Suppressor macrophage treated with lipopolysaccharide for 4 hours (primary cell): ENCODE measurements at regions not wholly inside any gene's neighbourhood (a gene's known extent, or its start where the extent isn't known, plus 50 kb on each side); places are given as distances from the start of the nearest gene placed in this dataset.

ENCODE experiments used
- DNase-seq: peaks from one replicate; pipeline ENCODE4 v3.0.0-alpha.2; 2020

DNA sequence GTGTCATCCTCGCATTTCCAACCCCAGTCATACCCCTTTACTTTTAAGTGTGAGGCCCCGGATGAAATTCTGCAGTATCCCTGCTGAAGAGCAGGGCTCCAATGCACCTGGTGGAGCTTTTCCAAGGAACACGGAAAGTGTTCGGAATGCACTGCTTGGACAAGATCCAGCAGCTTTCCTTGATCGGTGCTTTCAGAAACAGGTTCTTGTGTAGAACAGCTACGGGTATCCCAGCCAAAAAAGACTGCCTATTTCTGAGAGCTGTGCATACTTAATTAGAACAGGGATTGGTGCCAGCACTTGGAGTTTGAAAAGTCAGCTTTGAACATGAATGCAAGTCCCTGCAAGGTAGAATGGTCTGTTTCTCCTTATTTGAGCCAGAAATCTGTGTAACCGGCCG lies 87.2 kb upstream of the C1QTNF9B start:
- DNase-seq = no peak

DNA sequence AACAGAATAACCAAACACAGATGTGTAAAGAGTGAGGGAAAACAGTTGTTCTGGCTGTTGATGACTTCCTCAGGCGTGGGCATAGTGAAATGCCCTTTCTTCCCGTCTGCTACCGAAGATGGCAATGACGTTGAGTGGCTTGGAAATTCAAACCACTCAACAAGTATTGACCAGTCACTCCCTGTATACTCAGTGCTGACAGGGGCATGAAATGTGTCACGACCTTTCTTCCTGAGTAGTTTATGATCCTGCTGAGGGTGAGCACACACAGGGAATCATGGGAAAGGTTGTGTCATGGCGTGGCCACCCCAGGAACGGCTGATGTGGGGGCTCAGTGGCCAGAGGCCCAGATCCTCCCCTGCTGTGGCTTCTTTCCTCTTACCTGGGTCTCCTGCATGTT lies 87.8 kb upstream of the C1QTNF9B start:
- DNase-seq = no peak

DNA sequence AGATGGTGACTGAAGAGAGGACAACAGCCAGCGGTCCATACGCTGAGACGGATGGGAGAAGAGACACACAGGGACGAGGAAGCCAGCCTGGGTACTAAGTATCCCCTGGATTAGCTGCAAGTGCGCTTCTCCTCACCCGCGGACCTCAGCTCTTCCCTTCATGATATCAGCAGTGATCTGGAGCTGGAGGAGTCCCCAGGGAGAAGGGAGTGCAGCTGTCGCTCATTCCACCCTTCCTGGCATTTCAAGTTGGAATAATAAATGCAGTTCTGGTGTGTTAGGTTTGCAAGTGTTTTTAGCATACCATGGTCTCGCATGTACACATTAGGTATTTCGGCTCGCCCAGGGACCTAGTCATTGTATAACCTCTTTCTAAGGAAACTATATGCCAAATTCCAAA lies 88.5 kb upstream of the C1QTNF9B start:
- DNase-seq = no peak

DNA sequence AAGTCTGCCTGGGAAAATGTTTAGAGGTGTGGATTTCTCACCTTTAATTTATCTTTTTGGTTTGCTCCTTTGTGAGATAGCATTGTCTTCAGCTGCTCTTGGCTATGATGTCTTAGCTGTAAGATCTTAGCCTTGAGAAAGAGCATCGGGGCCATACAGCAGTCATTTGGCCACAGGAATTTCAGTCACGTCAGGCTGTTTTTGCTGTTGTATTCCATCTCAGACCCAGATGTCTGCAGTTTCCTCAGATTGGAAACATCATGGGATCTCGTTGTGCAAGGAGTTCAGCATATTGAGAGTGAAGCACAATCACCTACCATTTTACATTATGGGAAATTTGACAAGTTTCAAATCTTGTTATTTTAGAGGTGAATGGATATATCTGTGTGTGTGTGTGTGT lies 89.3 kb upstream of the C1QTNF9B start:
- no peak for DNase-seq

DNA sequence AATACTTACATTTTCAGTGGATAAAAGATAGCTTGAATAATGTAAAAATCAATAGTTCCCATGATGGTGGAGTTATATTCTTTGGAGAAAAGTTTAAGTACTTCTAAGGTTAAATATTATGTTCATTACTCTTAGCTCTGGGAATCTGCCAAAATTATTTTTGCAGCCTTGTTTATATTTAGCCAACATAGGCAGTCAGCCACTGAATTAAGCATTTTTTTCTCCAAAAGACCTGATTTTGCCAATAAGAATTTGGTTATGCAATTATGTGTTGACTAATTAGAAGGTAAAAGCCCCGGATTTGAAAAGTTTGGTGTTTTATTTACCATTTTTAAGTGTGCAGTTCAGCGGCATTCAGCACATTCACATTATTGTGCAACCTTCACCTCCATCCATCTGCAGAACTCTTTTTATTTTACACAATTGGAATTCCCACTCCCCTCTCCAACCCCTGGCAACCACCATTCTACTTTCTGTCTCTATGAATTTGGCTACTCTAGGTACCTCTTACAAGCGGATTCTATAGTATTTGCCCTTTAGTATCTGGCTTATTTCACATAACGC lies 90.1 kb upstream of the C1QTNF9B start:
- DNase-seq = no peak

DNA sequence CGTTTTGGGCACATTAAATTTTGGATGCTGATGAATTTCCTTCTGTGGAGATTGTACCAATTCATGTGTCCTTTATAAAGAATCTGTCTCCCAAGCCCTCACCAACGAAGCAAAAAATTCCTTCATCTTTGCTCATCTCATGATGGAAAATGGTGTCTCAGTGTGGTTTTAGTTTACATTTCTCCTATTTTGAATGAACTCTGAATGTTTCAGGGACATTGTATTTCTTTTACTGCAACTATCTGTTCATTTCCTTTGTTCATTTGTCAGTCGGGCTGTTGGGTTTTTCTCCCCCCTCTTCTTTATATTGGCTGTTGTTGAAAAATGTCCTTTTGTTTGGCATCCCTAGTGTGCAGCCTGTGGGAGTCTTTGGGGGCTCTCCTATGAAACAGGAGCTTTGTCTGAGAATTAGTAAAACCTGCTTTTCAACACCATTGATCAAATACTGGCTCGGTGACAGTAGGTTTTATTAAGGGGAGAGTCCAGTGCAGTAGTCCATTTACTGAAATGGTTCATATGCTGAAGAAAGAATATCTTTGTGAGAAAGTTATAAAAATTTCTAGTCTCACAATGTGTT lies 91.3 kb upstream of the C1QTNF9B start:
- DNase-seq = no peak

DNA sequence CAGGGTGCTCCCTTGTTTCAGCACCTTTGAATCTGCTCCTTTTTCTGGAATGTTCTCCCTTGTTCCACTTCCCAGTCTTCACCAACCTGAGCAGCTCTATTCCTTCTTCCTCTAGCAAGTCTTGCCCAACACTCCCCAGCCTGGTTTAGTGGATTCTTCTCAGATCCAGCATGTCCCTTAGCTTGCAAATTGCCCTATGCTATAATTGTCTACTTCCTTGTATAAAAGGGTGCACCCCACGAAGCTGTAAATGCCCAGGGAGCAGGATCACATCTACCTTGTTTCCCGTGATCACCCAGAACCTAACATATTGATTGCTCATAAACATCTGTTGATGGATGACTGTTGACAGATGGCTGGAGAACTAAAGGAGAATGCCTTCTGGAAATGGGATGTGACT lies 93.2 kb upstream of the C1QTNF9B start:
- DNase-seq = no peak

DNA sequence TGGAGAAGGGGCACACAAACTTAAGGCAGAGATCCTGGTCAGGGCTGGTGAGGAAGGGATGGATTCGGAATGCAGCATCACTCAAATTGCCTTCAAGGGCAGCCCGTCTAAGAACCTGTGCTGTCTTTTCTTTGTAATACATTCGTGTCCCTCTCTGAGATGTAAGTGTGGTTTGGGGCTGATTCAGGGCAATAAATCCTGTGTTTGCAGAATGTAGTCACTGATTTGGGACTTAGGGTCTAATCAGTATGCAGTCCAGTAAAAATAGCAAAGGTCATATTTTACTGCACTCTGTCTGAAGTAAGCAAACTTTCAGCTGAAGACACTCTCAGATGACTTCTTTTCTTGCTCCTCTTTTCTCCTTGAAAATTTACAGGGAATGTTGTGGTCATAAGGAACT lies 93.8 kb upstream of the C1QTNF9B start:
- DNase-seq = no peak

DNA sequence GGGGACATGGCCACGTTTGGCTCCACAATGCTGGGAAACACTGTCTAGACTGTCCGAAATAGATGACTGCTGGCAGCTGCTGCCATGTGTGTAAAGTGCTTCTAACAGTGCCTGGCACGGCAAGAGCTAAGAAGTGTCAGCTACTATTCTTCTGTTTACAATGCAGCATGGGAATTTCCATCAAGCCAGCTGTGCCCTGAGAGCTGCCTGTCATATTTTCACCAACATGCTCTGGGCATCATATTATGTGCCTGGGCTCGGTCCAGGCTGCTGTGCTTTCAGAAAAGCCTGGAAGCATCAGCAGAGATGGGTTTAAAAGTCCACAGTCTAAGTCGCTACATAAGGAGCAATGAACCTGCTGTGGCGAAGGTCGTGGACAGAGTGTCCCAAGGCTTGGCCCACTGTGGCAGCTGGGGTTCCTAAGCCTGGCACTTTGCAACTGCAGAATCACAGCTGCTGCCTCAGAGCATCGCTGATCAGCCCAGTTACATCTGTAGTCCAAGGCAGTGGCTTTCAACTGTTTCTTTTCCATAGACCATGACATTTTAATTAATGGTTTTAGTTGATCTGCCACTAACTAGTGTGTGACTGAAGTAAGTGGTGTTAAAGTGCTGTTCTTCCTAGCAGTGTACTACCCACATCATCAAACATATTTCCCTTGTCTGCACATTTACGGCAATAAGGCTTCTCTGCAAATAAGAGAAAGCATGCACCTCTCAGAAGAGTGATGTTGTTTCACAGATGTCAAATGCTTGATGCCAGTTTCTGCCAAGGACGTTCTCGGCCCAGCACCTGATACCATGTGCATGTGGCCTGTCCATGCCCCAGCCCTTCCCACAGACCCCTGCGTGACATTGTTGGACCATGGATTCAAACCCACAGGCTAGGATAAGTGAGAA lies 95.7 kb upstream of the C1QTNF9B start:
- no peak for DNase-seq

DNA sequence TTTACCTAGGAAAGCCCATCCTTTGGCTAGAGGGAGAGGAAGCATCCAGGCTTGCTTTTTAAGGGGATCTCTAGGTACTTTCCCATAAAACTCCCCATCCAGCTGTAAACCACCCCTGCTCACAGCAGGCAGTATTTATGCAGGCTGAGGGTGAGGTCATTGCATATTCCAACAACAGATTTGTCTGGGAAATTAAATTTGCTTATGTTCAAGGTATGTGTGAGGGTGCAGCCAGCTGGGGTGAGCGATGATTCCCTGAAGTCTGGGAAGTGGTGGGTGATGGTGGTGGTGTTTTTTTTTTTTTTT lies 96.3 kb upstream of the C1QTNF9B start:
- DNase-seq = peak; percentile 32

DNA sequence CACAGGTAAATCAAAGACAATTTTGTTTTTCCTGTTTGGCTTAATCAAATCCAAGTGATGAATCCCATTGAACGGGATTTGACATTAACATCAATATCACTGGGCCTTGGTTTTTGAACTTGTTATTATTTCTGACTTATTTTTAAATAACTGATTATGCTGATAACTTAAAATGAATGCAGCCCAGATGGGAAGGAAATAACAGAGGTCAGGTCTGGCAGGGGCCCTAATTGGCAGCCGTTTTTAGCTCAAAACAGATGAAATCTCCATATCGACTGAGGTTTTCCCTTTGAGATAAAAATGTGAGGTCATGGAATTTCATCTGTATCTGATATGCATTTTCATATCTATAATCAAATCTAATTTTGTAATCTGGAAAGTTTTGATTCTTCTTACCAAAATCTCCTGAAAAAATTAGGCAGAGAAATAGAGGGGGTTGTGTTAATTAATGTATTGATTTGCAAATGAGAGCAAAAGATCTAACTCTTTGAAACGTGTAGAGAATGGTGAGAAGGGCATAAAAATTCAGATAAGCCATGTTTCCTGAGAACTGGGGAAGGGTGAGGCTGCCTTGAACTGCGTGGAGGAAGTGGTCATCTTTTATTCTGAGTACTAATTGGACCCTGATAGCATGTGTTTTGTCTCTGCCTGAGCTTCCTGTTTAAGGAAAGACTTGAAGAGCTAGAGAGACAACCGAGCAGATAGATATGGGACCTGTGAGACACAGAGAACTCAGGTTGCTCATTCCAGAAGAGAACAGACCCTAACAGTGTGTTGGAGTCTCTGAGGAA lies 98.2 kb upstream of the C1QTNF9B start:
- no peak for DNase-seq

DNA sequence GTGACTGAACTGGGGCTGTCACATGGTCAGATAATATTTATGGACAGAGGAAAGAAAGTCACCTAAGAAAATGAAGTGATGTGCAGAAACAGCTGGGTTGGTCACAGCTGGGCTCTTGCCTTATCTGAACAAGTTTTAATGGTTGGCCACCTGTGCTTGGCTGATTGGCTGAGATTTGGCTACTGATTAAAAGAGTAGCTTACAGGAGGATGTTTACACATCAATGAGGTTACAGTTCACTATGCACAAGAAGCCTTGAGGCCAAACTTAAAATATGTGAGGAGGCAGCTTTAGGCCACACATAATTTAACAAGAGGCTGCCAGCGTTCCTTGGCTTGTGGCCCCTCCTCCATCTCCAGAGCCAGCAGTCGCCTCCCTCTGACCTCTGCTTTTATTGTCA lies 99.2 kb upstream of the C1QTNF9B start:
- DNase-seq = no peak

DNA sequence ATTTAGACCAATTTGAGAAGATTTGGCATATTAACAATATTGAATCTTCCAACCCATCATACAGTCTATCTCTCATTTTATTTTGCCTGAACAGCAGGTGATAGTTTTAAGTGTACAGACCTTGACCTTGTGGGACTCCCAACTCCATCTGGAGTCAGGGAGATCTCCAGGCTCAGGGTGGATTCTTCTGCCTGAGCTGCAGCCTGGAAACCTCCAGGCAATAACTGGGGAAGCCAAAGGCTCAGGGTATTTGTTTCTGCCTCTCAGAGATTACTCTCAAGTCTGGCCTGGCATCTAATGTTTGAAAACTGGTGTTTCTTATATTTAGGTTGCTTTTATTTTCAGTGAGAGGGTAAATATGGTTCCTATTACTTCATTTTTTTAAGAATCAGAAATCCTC lies 102.1 kb upstream of the C1QTNF9B start:
- DNase-seq = no peak

DNA sequence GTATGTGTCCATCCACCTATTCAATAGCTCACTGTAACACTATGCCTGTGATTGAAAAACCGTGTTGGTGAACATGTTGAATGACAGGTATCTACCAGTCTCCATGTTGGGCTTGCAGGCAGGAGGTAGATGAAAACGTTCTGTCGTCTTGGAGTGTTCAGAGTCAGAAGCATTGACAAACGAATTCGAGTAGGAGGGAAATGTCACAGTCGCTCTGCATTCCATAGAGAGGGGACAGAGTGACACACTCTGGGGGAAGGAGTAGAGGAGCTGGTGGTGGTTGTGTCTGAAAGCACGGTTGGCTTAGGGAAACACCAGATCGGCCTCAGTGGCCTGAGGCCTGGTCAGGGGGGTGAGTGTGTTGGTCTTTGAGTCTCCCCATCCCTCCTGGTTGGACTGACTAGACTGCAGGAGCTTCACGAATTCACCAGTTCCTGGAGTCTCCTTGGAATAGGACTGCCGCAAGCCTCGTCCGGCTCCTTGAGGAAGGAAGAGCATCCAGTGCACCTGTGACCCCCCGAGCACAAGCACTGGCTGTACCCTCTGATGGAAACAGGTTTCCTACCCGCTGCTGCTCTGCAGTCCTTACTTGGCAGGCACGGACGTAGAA lies 105.0 kb upstream of the C1QTNF9B start:
- DNase-seq = no peak

DNA sequence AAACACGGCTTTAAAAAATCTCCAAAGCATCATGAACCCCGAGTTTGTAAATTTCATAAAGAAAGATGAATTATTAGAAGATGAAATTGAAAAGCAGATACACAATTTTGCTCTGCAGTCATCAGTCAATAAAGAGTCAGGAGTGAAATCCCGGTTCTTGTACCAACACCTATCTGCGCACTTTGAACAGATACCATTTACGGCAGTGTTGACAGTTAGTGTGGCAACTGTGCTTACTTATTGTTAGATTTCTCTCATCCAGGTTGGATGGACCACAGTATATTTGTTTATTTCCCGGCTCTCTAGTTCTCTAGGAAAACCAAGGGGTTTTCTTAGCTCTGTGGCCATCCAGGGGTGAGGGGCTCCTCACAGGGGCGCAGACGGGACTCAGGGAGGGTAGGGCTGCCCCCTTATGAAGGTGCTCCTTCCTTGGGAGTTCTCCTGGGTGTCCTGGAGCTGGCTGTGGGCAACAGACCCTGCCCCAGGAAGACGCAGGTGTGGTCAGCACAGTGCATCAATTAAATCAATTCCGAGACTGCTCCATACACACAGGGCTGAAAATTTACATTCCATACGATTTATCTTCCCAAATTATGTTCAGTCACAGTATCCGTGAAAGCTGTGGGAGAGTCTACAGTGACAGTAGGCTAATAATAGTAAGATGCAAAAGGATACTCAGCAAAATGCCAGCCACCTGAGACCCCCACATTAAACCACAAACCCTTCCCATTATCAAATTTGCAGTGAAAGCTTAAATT lies 107.0 kb upstream of the C1QTNF9B start:
- no peak for DNase-seq

DNA sequence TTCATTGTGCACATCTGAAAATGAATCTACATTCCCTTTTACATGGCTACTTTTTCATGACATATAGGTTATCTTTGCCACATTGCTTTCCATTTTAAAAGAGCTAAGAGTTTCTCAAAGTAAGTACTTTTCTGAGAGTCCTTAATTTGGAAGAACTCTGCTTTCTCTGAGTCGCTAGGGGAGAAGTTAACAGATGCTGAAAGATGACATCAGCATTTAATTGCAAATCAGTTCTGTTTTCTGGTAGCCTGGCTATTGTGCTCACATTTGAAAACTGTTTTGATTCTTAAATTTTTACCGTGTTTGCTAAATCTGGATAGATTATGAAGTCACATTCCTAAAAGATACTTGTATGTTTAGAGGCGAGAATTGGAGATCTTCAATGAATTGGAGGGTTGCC lies 107.7 kb upstream of the C1QTNF9B start:
- no peak for DNase-seq

DNA sequence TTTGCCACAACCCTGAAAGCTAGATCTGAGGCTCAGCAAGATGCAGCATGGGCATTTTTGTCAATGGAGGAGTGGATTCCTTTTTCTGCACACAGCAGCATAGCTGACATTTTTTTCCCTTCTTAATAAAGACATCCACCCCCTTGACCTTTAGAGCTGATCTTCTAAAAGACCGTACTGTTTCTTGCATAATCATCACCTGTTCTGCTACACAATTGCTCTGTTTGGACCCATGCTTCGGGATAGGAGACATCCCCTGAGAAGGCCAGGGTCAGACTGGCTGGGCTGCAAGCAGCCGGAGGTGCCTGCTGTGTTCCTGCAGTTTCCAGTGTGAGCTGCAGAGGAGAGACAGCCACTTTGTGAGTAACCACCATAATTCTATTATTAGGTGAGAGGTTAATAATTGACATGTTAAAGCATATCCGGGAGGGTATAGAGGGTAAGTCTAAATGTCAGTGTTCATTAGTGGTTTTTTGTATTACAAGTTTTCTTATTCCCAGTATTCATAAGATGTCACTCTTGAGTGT lies 108.5 kb upstream of the C1QTNF9B start:
- DNase-seq = no peak

DNA sequence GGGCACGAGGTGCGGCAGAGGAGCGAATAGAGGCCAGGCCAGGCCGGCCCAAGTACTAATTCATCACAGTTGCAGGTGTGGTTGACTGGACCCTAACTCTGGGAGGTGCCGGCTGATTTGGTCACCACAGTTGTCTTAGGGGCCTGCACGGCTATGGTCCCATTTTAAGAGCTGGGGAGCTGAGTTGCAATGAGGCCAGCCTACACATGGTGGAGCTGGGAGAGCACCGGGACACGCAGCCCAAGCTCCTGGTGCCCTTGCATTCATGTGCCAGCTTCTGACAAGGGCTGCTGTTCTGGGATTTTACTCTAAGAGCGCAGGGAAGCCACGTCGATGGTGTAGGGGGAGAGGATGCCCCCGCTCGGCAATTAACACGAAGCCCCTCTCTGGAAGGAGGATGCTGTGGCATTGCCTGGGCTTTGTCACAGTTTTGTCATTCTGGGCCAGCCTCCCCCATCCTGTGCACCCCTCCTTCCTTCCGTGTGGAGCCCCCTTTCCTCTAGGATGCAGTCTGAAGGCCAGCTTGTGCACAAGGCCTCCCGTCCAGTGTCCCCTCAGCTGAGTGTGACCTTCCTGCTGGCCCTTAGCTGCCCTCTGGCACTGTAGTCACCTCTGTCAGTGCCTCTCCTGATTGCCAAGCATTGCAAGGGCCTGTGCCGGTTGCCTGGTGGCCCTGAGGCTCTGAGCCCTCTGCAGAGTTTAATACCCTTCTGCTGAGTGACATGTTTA lies 109.4 kb upstream of the C1QTNF9B start:
- no peak for DNase-seq

DNA sequence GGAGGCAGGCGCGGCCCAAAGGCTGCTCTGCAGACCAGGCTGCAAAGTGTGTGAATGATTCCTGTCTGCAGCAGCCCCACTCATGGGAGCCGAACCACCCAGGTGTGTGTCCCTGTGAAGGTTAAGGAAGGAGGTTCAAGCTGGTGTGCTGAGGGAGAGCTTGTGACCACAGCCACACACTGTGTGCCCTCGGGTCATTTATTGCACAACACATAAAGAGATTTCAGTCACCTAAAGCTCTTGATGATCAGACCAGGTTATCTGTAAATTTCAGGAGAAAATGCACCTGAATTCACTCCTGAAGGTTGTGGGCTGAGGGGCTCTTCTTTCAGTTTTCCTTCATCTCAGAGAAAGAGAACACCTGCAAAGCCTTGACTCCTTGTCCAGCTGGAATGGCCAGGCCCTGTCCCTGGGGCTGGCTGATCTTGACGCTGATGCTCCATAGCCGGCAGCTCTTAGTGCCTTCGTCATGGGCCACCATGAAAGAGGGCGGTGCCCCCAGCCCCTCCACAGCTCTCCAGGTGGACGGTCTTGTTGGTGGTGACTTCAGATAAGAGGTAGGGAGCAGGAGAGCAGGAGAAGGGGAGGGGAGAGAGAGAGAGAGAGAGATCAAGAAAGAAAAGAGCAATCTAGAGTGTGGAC lies 110.8 kb upstream of the C1QTNF9B start:
- no peak for DNase-seq

DNA sequence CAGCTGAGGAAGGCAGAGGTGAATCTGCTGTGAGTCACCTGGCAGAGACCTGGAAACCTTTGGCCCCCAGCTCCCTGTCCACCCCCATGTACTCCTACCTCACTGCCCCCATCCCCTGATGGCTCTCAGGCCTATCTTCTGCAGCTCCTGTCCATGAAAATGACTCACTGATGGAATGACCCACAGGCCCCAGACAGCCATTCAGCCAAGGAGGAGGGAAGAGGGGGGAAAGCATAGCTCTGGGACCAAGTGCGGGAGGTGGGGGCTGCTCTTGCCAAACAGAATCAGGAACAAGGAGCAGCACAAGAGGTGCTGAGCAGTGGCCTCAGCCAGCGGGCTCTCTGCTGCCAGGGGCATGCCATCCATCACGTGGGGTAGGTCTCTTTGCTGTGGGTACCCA lies 111.4 kb upstream of the C1QTNF9B start:
- no peak for DNase-seq

DNA sequence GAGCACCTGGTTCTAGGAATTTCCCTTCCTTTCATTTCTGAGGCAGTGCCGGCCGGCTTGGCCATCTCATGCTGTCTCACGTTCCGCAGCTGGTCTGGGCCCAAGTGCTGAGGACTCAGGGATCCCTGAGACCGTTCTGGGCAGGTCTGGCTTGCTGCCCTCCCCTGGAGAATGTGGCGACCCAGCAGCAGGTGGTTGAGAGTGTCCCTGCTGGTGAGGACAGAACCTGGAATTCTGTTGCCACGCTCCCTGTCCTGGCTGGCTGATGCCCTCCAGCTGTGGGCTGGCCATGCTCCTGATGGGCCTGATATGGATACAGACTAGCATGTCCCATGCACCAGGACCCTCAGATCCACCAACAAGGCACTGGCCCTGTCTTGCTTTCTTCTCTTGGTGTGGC lies 114.0 kb upstream of the C1QTNF9B start:
- DNase-seq = no peak
